ENCODE measurements at regions not wholly inside any gene's neighbourhood (a gene's known extent, or its start where the extent isn't known, plus 50 kb on each side); places are given as distances from the start of the nearest gene placed in this dataset.

DNA sequence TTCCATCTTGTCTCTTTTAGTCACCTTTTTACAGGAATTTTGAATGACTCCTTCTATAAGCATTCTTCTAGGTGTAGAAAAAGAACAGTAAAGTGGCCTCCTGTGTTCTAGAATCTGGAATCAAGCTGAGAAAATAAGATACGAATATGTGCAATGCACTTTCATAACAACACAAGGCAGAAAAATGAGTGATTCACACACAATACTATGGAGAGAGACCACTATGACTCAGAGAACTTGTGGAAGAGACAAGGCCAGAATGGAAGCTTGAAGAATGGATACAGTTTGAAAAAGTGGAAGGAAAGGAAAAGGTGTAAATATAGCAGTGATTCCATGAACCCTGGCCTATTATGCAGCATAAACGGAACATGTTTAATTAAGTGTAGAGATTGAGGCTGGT, 57.1 kb upstream of the SAMSN1 start:
- DNase-seq = no peak

DNA sequence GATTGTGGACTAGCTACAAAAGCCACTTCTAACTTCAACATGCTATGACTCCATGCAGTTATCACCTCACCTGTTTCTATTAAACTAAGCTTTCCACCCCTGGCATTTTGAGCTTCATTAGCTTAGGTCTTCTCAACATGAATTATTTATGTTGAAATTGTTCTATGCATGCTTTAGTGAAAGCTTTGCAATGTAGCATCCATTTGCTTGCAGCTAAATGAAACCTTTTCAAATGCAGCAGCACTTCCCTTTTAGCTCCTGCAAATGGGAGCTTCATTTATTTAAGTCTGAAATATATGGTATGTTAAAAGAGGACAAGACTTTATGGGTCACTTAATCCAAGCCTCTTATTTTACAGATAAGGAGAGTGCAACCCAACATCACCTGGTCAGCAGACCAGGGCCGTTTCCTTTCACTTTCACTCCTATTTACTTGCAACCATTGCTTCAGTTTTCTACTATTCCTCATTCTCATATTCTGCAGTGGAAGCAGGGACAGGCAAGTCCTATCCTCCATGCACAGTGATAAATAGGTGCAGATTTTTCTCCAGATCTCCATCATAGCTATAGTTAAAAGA, 56.4 kb upstream of the SAMSN1 start:
- DNase-seq = no peak

DNA sequence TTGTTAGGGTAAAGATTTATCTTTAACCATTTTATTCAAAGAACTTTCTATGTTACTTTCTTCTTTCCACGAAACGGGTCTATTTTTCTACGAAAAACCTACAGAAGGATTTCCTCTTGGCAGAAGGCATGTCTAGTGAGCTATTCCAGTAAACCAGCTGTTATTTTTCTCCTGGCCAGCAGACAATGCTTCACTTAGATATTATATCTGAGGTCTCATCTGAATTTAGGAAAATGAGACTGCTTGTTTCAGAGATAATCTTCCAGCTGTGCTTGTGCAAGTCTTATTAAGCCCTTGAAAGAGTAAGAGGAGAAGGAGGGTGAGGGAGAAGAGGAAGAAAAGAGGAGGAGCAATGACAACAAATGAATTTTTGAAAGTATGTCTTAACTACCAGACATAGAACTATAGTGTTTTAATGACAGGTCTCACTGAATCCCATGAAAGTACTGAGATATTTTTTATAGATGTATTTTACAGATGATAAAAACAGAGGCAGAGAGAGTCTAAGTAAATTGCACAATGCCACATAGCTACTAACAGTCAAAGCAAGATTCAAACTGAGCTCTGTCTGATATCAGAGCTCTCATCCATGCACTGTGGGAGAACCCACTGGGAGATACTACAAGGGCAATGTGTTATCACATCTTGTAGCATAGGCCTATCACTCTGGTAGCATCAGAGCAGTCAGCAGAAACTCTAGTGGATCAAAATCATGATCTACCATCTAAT, 54.6 kb upstream of the SAMSN1 start:
- no peak for DNase-seq

DNA sequence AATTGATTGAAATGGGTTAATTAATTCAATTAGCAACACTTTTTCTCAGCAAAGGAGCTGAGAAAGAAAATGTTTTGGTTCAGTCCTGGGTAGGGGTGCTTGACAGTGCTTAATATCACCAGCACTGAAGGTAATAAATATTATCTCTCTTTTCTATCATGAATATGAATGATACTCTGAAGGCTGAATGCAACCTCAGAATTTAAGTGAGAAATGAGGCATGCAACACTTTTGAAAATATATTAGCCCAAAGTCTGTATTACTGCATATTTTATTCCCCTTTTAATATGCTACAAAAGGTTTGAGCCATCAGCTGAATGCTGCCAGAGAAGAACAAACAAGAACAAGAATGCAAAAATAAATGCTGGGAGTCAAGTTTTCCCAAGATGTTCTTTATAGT, 52.0 kb upstream of the SAMSN1 start:
- DNase-seq = no peak

Data from SIG-M5 (cell line).